Esophagus muscularis mucosa (tissue), 4 donors: ENCODE measurements at regions not wholly inside any gene's neighbourhood (a gene's known extent, or its start where the extent isn't known, plus 50 kb on each side); places are given as distances from the start of the nearest gene placed in this dataset.

Experiments
- DNase-seq: peaks from one replicate; pipeline ENCODE4 v3.0.0-alpha.2; 2017; ENCODE audit errors: extremely low spot score
- H3K27ac ChIP-seq, 4 donors: fragments of 200-600 bp; sonication (generic); replicated peaks in 1 of 4; 1 replicate in 3 of 4; 2 replicates in 1 of 4; pipeline ENCODE4 v1.5.1; 2016 to 2019; ENCODE audit warnings: mild to moderate bottlenecking in 1 of 4
- H3K27me3 ChIP-seq, 4 donors: fragments of 200-600 bp; sonication (generic); one replicate each; pipeline versions ENCODE4 v1.5.1 to v1.6.0; 2016 to 2019
- H3K36me3 ChIP-seq, 4 donors: fragments of 200-600 bp; sonication (generic); one replicate each; pipeline ENCODE4 v1.5.1; 2016 to 2019
- H3K4me1 ChIP-seq, 4 donors: fragments of 200-600 bp; sonication (generic); one replicate each; pipeline ENCODE4 v1.5.1; 2016 to 2019
- H3K4me3 ChIP-seq, 4 donors: fragments of 200-600 bp; sonication (generic); 1 replicate in 2 of 4; 2 replicates in 2 of 4; pipeline ENCODE4 v1.5.1; 2016 to 2019; ENCODE audit warnings: mild to moderate bottlenecking in 4 of 4, moderate library complexity in 1 of 4
- H3K9me3 ChIP-seq, 4 donors: fragments of 200-600 bp; sonication (generic); 1 replicate in 3 of 4; 2 replicates in 1 of 4; pipeline ENCODE4 v1.5.1; 2016 to 2019
- CTCF ChIP-seq, 3 experiments: fragments of 200-600 bp in 2 of 3; fragments of 450-650 bp in 1 of 3; sonication (generic) in 2 of 3; IDR thresholded peaks; one replicate each; pipeline ENCODE4 v1.5.1; 2017 to 2019; ENCODE audit warnings: antibody characterized with exemption in 3 of 3, mild to moderate bottlenecking in 2 of 3, moderate library complexity in 1 of 3
- EP300 ChIP-seq: sonication (generic); formaldehyde crosslinking; IDR thresholded peaks from one replicate; pipeline ENCODE4 v1.6.1; 2017; ENCODE audit warnings: antibody characterized with exemption
- POLR2A ChIP-seq: fragments of 450-650 bp; IDR thresholded peaks from one replicate; pipeline ENCODE4 v1.6.1; 2017; ENCODE audit warnings: antibody characterized with exemption, moderate library complexity, mild to moderate bottlenecking, low read depth
- POLR2AphosphoS5 ChIP-seq, 2 donors: sonication (generic); formaldehyde crosslinking; IDR thresholded peaks; one replicate each; pipeline ENCODE4 v1.6.1; 2017; ENCODE audit warnings: antibody characterized with exemption in 2 of 2
- WGBS: methylation state at CpG from one replicate; pipeline ENCODE4 v1.1.5; 2018; 5-methylcytosine and 5-hydroxymethylcytosine counted together
- intact Hi-C: fragments of 100-400 bp; cut with DNase I; formaldehyde crosslinking; loops from one replicate; pipeline ENCODE4 v1.15.1; 2023

DNA sequence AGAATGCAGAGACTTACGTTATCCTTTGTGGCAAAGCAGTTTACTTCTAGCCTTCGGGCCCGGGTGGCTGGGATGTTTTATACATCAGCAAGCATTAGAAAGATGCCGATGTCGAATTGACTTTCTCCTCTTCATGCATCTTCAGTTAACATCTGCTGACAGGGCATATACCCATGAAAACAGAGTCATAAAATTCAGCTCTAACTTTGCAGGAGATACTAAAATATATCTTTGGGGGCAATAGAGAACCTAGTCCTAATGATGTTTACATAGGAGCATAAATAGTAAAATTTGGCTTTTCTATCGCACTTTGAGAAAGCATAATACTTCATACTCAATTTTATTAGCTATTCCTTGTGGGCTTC lies 247.9 kb downstream of the PRELID2 start:
- DNase-seq = no peak
- Histone ChIP-seq H3K27ac (no peak overlapping the region), H3K27me3 (no peaks in the 10 kb centered on the region), H3K4me3 (no peak overlapping the region), H3K36me3 (no peaks in the 10 kb centered on the region), H3K9me3 (peaks cover 0 to 4% (median 0%) of the 10 kb centered on the region in 4 donors), H3K4me1 (no peaks in the 10 kb centered on the region)
- TF ChIP-seq POLR2A (no peak), POLR2AphosphoS5 (IDR thresholded peaks at IDR 0.05) (no peak), EP300 (no peak), CTCF (IDR thresholded peaks at IDR 0.05) (no peak)
- 93% methylated on average over 6 of the region's 6 CpGs for WGBS
- intact Hi-C loops = no loop called here

GRCh38 chr5:145586661-145587307 lies 248.4 kb downstream of the PRELID2 start:
- no peak overlapping the region for H3K27ac ChIP-seq
- H3K4me3 ChIP-seq = no peak overlapping the region
- 93% methylated on average over 5 of the region's 5 CpGs for WGBS
- no peaks in the 10 kb centered on the region for H3K27me3 ChIP-seq
- peaks cover 0 to 4% (median 0%) of the 10 kb centered on the region in 4 donors for H3K9me3 ChIP-seq
- intact Hi-C loops = no loop called here
- DNase-seq = no peak
- TF ChIP-seq EP300 (no peak), CTCF (IDR thresholded peaks at IDR 0.05) (no peak), POLR2AphosphoS5 (IDR thresholded peaks at IDR 0.05) (no peak), POLR2A (no peak)
- no peaks in the 10 kb centered on the region for H3K4me1 ChIP-seq
- H3K36me3 ChIP-seq = no peaks in the 10 kb centered on the region

DNA sequence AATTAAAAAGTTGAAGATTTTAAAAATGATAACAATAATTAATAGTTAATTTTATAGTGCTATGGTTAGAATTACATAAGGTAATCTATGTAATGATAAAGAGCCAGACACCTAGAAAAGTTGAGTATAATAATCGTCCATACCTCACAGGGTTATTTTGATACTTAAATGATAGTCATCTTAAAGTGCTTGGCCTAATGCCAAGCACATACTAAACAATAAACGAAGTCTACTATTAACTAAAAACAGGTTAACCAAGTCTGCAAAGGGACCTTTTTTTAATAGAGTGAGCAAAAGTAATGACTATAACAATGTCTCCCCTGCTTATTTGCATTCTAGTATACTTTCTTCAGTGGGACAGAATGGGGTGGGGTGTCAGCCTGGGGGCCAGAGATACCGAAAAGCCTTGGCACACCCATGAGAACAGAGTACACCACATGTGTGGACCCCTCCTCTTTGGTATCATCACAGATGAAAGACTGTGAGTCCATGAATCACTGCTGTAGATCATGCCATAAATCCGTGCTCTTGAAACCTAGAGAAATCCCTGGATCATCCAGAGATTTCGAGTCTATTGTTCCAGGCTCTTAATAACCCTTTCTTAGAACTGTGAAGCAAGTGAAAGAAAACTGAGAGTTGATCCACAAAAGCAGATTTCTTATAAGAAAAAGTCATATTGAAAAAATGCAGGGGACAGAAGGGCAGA lies 249.5 kb downstream of the PRELID2 start:
- 78% methylated on average over 5 of the region's 5 CpGs for WGBS

DNA sequence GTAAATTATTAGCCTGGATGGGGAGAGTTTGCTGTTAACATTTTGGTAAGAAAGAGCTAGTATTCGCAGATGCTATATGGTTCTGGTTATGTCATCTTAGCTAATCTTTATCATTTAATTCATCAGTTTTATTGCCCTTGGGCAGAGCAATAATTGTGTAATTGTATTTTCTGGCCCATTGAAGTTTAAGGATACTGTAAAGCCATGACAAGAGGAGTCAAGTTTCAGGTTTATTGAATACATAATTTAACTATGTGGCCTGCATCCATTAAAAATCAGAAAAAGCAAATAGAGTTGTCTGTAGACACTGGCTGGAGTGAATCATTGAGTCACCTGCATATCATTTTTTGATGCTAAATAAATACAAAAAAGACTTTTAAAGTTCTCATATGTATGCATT lies 255.8 kb downstream of the PRELID2 start:
- intact Hi-C loops = no loop called here
- H3K4me3 ChIP-seq = no peak overlapping the region
- no peak for DNase-seq
- H3K27me3 ChIP-seq = no peaks in the 10 kb centered on the region
- H3K9me3 ChIP-seq = peaks cover 0 to 16% (median 10%) of the 10 kb centered on the region in 4 donors
- TF ChIP-seq POLR2A (no peak), CTCF (IDR thresholded peaks at IDR 0.05) (no peak), EP300 (no peak), POLR2AphosphoS5 (IDR thresholded peaks at IDR 0.05) (no peak)
- no peaks in the 10 kb centered on the region for H3K4me1 ChIP-seq
- no peak overlapping the region for H3K27ac ChIP-seq
- no peaks in the 10 kb centered on the region for H3K36me3 ChIP-seq
- WGBS = 97% methylated on average over 1 of the region's 1 CpG

More for the DNA sequence above, 249.5 kb downstream of the PRELID2 start:
- no peaks in the 10 kb centered on the region for H3K27me3 ChIP-seq
- H3K4me3 ChIP-seq = no peak overlapping the region
- no peak for TF ChIP-seq CTCF (IDR thresholded peaks at IDR 0.05)
- TF ChIP-seq POLR2AphosphoS5 (IDR thresholded peaks at IDR 0.05) = no peak
- TF ChIP-seq EP300 = no peak
- no peak for TF ChIP-seq POLR2A
- no peak overlapping the region for H3K27ac ChIP-seq
- H3K4me1 ChIP-seq = no peaks in the 10 kb centered on the region
- H3K9me3 ChIP-seq = peaks cover 0 to 4% (median 0%) of the 10 kb centered on the region in 4 donors
- no peak for DNase-seq
- intact Hi-C loops = no loop called here
- no peaks in the 10 kb centered on the region for H3K36me3 ChIP-seq
